GM12878 (cell line): ENCODE measurements at regions not wholly inside any gene's neighbourhood (a gene's known extent, or its start where the extent isn't known, plus 50 kb on each side); places are given as distances from the start of the nearest gene placed in this dataset.

Experiments used
- ATAC-seq: fragments of 200-7000 bp; cut with Tn5 transposase; 3 replicates; pipeline ENCODE4 v1.9.1; 2020; ENCODE audit warnings: mild to moderate bottlenecking, moderate library complexity
- BruUV-seq: library from RNA; stranded (reverse); fragments of 400-500 nt; replicated peaks from 2 replicates; lab custom pipeline; 2021; lab: Mats Ljungman, UMichigan
- CTCF ChIA-PET: fragments of 300-600 bp; sonication (Branson Sonifier 250); formaldehyde crosslinking; extraction: SDS; loops from one replicate; lab custom pipeline; 2021; ENCODE audit warnings: inconsistent platforms; lab: Yijun Ruan, JAX
- POLR2A ChIA-PET: fragments of 350-600 bp; formaldehyde crosslinking; extraction: SDS; loops from one replicate; lab custom pipeline; 2021; ENCODE audit warnings: inconsistent platforms; lab: Charles Lee
- RAD21 ChIA-PET: fragments of 300-600 bp; sonication (Branson Sonifier 250); formaldehyde crosslinking; loops from one replicate; lab custom pipeline; 2023; ENCODE audit warnings: antibody characterized with exemption; ENCODE audit not compliant: unreplicated experiment; lab: Charles Lee
- SMC1A ChIA-PET: fragments of 300-600 bp; sonication (Branson Sonifier 250); formaldehyde crosslinking; loops from one replicate; lab custom pipeline; 2023; ENCODE audit not compliant: unreplicated experiment, uncharacterized antibody; lab: Charles Lee
- DNase-seq: peaks from one replicate; pipeline ENCODE4 v3.0.0-alpha.2; 2011; ENCODE audit warnings: low read depth, low spot score
- FAIRE-seq: peaks from 3 replicates; lab custom pipeline; 2011; peaks lifted over from hg19 to GRCh38; lab: Jason Lieb, UNC
- H2AFZ ChIP-seq: 2 replicates; pipeline ENCODE4 v1.6.0; 2011; ENCODE audit warnings: low read depth, low read length, control low read depth; ENCODE audit not compliant: control insufficient read depth
- H3K27ac ChIP-seq: 2 replicates; pipeline ENCODE4 v1.5.1; 2011; ENCODE audit warnings: control low read depth; ENCODE audit not compliant: control insufficient read depth, insufficient read depth
- H3K27me3 ChIP-seq, 2 experiments: replicated peaks in 1 of 2; 2 replicates each; pipeline versions ENCODE4 v1.6.0 to v1.6.1; 2011; ENCODE audit warnings: low read length in 1 of 2; ENCODE audit not compliant: control insufficient read depth in 2 of 2, insufficient read depth in 2 of 2
- H3K36me3 ChIP-seq, 2 experiments: 2 replicates each; pipeline ENCODE4 v1.5.1; 2011; ENCODE audit warnings: low read length in 1 of 2; ENCODE audit not compliant: control insufficient read depth in 2 of 2, insufficient read depth in 2 of 2
- H3K4me1 ChIP-seq: 2 replicates; pipeline ENCODE4 v1.6.1; 2011; ENCODE audit warnings: mild to moderate bottlenecking, low read length, moderate library complexity, mixed read lengths; ENCODE audit not compliant: control insufficient read depth, insufficient read depth
- H3K4me2 ChIP-seq: 2 replicates; pipeline ENCODE4 v1.6.0; 2011; ENCODE audit warnings: control low read depth; ENCODE audit not compliant: control insufficient read depth, insufficient read depth
- H3K4me3 ChIP-seq: fragments of 200-600 bp; sonication (generic); 2 replicates; pipeline ENCODE4 v1.5.1; 2016
- H3K79me2 ChIP-seq: 2 replicates; pipeline ENCODE4 v1.6.0; 2011; ENCODE audit warnings: low read length; ENCODE audit not compliant: control insufficient read depth, insufficient read depth
- H3K9ac ChIP-seq: 2 replicates; pipeline ENCODE4 v1.8.0; 2011; ENCODE audit warnings: low read length, control low read depth, mixed read lengths; ENCODE audit not compliant: control insufficient read depth, insufficient read depth
- H3K9me3 ChIP-seq: replicated peaks from 3 replicates; pipeline ENCODE4 v1.5.1; 2011; ENCODE audit warnings: mild to moderate bottlenecking, low read length; ENCODE audit not compliant: control insufficient read depth, insufficient read depth
- H4K20me1 ChIP-seq: 2 replicates; pipeline ENCODE4 v1.6.0; 2011; ENCODE audit not compliant: control insufficient read depth, insufficient read depth
- BHLHE40 ChIP-seq, 2 experiments: fragments of 450-650 bp in 1 of 2; IDR thresholded peaks; 2 replicates each; pipeline ENCODE4 v1.6.1; 2011 to 2017; ENCODE audit warnings: low read depth in 2 of 2, borderline replicate concordance in 1 of 2, improper control_type of control experiment in 1 of 2, low read length in 1 of 2, mild to moderate bottlenecking in 1 of 2
- DPF2 ChIP-seq: fragments of 450-650 bp; IDR thresholded peaks from 2 replicates; pipeline ENCODE4 v1.6.1; 2017; ENCODE audit warnings: mild to moderate bottlenecking
- ETV6 ChIP-seq, 2 experiments: fragments of 450-650 bp in 1 of 2; IDR thresholded peaks in 1 of 2; conservative IDR thresholded peaks in 1 of 2; 2 replicates each; pipeline ENCODE4 v1.6.1; 2014; ENCODE audit warnings: antibody characterized with exemption in 1 of 2, borderline replicate concordance in 1 of 2, low read depth in 1 of 2, mild to moderate bottlenecking in 1 of 2, moderate library complexity in 1 of 2
- GABPA ChIP-seq: IDR thresholded peaks from 2 replicates; pipeline ENCODE4 v1.6.1; 2014; ENCODE audit warnings: antibody characterized with exemption, low read depth, mild to moderate bottlenecking, inconsistent platforms
- GATAD2B ChIP-seq: fragments of 450-650 bp; conservative IDR thresholded peaks from 2 replicates; pipeline ENCODE4 v1.6.1; 2017; ENCODE audit warnings: low read depth, mild to moderate bottlenecking, moderate library complexity
- NR2C2 ChIP-seq: IDR thresholded peaks from 2 replicates; pipeline ENCODE4 v1.6.1; 2011; ENCODE audit warnings: borderline replicate concordance, low read depth; ENCODE audit not compliant: control insufficient read depth, insufficient read length
- SIX5 ChIP-seq: IDR thresholded peaks from 2 replicates; pipeline ENCODE4 v1.6.1; 2011; ENCODE audit warnings: mild to moderate bottlenecking, low read depth, low read length, moderate library complexity; ENCODE audit not compliant: severe bottlenecking
- SMAD1 ChIP-seq: fragments of 450-650 bp; IDR thresholded peaks from 2 replicates; pipeline ENCODE4 v1.6.1; 2018; ENCODE audit warnings: mild to moderate bottlenecking, low read depth; ENCODE audit not compliant: partially characterized antibody
- SMARCA5 ChIP-seq: fragments of 450-650 bp; IDR thresholded peaks from 2 replicates; pipeline ENCODE4 v1.6.1; 2017; ENCODE audit warnings: mild to moderate bottlenecking
- SP1 ChIP-seq: IDR thresholded peaks from one replicate; pipeline ENCODE4 v1.6.1; 2011; ENCODE audit warnings: low read depth, low read length
- SUPT20H ChIP-seq: IDR thresholded peaks from 2 replicates; pipeline ENCODE4 v1.6.1; 2011; ENCODE audit warnings: low read depth, mild to moderate bottlenecking, low read length, moderate library complexity, borderline replicate concordance; ENCODE audit not compliant: control insufficient read depth
- TCF12 ChIP-seq: IDR thresholded peaks from 2 replicates; pipeline ENCODE4 v1.6.1; 2011; ENCODE audit warnings: low read depth, mild to moderate bottlenecking, low read length
- TCF3 ChIP-seq: IDR thresholded peaks from 2 replicates; pipeline ENCODE4 v1.6.1; 2012; ENCODE audit warnings: low read depth, mild to moderate bottlenecking, low read length, borderline replicate concordance; ENCODE audit not compliant: insufficient read depth
- TCF7 ChIP-seq: IDR thresholded peaks from 2 replicates; pipeline ENCODE4 v1.6.1; 2014; ENCODE audit warnings: antibody characterized with exemption, borderline replicate concordance
- WGBS: methylation state at CpG from one replicate; pipeline ENCODE4 v1.1.6; 2016; ENCODE audit warnings: low lambda C conversion rate; ENCODE audit not compliant: insufficient replicate concordance, insufficient coverage; ENCODE audit errors: missing lambda C conversion rate; 5-methylcytosine and 5-hydroxymethylcytosine counted together
- in situ Hi-C: fragments of 300-500 bp; cut with MboI; formaldehyde crosslinking; loops from 9 replicates; pipeline ENCODE4 v1.14.3; 2018; ENCODE audit warnings: mixed read lengths
- intact Hi-C: fragments of 100-400 bp; cut with micrococcal nuclease; formaldehyde crosslinking; loops from one replicate; pipeline ENCODE4 v1.14.2; 2022; ENCODE audit not compliant: unreplicated experiment
- TF ChIP-seq, protein P1 (sequence below): fragments of 450-650 bp; IDR thresholded peaks from 2 replicates; pipeline ENCODE4 v1.6.1; 2017; ENCODE audit warnings: mild to moderate bottlenecking

DNA sequence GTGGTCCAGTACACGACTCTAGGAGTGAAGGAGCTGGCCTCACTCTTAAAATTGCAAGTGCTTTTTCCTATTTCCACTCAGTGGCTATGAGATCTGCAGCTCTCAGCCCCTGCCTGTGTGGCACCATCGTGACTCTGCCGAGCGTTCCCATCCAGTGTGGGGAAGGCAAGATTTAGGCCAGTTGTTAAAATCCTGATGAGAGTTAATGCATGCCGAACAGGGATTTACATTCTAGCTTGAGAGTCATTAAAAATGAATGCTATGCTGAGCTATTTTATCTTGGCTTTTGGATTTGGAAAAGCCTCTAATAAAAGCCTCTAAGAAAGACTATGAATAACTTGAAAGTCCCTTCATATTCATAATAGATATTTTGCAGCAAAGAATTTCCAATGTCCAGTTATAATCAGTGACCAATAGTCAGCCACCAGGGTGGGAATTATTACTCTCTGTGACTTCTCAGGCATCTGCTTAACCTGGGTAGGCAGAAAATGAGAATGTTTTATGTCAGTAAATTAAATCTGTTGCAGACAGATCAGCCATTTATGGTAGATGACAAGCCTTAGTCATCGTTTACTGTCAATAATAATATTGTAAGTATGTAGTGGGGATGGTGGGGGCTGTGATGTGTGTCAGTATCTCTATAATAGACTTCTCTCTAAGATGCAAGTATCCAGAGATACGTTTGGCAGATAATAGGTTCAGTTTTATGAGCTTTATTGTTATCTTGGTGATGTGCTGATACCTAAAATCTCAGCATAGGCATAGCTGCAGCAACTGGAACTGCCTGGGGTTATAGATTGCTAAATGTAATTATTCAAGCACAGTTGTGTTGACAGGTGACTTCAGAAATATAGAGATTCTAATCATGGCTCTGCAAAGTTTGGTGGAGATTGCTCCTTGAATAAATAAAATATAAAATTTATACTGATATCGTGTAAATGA, 207.8 kb downstream of the SOCS6 start:
- no TSS peak for BruUV-seq
- Histone ChIP-seq H3K4me1 (no peaks in the 10 kb centered on the region), H3K79me2 (no peaks in the 10 kb centered on the region), H3K4me2 (no peak overlapping the region), H3K4me3 (no peak overlapping the region), H2AFZ (no peak overlapping the region), H3K27me3 (no peaks in the 10 kb centered on the region), H3K9ac (no peak overlapping the region), H3K36me3 (no peaks in the 10 kb centered on the region), H4K20me1 (no peaks in the 10 kb centered on the region), H3K9me3 (no peaks in the 10 kb centered on the region), H3K27ac (no peak overlapping the region)
- no peak for TF ChIP-seq DPF2
- TF ChIP-seq TCF12: no peak
- TF ChIP-seq TCF3: no peak
- no peak for TF ChIP-seq GATAD2B
- no peak for TF ChIP-seq SMARCA5
- no peak for TF ChIP-seq NR2C2
- no peak for TF ChIP-seq ETV6 (conservative IDR thresholded peaks at IDR 0.05 in 1 of 2, IDR thresholded peaks at IDR 0.05 in 1 of 2; ENCODE audit: borderline replicate concordance in 1 of 2, low read depth in 1 of 2)
- TF ChIP-seq SMAD1: no peak
- no peak for TF ChIP-seq SIX5
- no peak for TF ChIP-seq GABPA
- TF ChIP-seq, protein P1, sequence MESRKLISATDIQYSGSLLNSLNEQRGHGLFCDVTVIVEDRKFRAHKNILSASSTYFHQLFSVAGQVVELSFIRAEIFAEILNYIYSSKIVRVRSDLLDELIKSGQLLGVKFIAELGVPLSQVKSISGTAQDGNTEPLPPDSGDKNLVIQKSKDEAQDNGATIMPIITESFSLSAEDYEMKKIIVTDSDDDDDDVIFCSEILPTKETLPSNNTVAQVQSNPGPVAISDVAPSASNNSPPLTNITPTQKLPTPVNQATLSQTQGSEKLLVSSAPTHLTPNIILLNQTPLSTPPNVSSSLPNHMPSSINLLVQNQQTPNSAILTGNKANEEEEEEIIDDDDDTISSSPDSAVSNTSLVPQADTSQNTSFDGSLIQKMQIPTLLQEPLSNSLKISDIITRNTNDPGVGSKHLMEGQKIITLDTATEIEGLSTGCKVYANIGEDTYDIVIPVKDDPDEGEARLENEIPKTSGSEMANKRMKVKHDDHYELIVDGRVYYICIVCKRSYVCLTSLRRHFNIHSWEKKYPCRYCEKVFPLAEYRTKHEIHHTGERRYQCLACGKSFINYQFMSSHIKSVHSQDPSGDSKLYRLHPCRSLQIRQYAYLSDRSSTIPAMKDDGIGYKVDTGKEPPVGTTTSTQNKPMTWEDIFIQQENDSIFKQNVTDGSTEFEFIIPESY: no peak
- no peak for TF ChIP-seq BHLHE40 (IDR thresholded peaks at IDR 0.05; ENCODE audit: borderline replicate concordance in 1 of 2, low read depth in 2 of 2, low read length in 1 of 2)
- no peak for TF ChIP-seq SUPT20H
- TF ChIP-seq SP1: no peak
- TF ChIP-seq TCF7: no peak
- ChIA-PET CTCF (interaction anchor here (0.8 kb wide), 1 partner anchor 42 kb away, joined by 4 read pairs; no protein-coding TSS in a partner anchor), SMC1A (interaction anchor here (0.5 kb wide), 1 partner anchor 821 kb away, joined by 3 read pairs; no protein-coding TSS in a partner anchor), POLR2A (no interaction called here), RAD21 (no interaction called here)
- FAIRE-seq: no peak
- intact Hi-C loops (loop anchor here (10.0 kb wide), 1 partner anchor 1288 kb away; no protein-coding TSS in a partner anchor), in situ Hi-C loops (no loop called here)
- ATAC-seq: no peak
- WGBS: 28% methylated on average over 8 of the region's 8 CpGs
- no peak for DNase-seq
